Choroid plexus epithelial cell (primary cell): ENCODE measurements at regions not wholly inside any gene's neighbourhood (a gene's known extent, or its start where the extent isn't known, plus 50 kb on each side); places are given as distances from the start of the nearest gene placed in this dataset.

Experiments
- DNase-seq: peaks from one replicate; pipeline ENCODE4 v3.0.0-alpha.2; 2010; ENCODE audit warnings: low read depth
- H3K4me3 ChIP-seq: 2 replicates; pipeline ENCODE4 v1.5.1; 2011; ENCODE audit warnings: low read depth, mild to moderate bottlenecking, control low read depth, low read length, moderate library complexity
- TF ChIP-seq, protein P1 (sequence below): conservative IDR thresholded peaks from 2 replicates; pipeline ENCODE4 v1.5.1; 2011; ENCODE audit warnings: low read depth, mild to moderate bottlenecking, control low read depth, inconsistent platforms, low read length, moderate library complexity

DNA sequence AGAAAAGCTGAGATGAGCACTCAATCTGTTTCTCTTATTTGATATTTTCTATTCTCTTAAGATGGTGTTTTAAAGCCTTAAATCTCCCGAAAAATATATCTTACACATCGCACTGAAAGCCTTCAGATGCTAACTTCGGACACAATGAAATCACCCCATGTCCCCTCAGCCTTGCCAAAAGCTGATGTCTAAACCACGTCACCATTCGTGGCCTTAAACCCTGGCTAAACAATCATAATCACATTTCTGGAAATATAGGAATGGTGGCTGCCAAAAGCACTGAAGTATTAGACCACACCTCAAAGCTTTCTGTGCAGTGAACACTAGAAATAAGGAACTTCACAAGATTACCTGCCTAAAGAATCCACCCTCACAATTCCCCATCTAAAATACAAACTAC lies 402.7 kb downstream of the SOX9 start:
- DNase-seq, result no peak
- TF ChIP-seq, protein P1, sequence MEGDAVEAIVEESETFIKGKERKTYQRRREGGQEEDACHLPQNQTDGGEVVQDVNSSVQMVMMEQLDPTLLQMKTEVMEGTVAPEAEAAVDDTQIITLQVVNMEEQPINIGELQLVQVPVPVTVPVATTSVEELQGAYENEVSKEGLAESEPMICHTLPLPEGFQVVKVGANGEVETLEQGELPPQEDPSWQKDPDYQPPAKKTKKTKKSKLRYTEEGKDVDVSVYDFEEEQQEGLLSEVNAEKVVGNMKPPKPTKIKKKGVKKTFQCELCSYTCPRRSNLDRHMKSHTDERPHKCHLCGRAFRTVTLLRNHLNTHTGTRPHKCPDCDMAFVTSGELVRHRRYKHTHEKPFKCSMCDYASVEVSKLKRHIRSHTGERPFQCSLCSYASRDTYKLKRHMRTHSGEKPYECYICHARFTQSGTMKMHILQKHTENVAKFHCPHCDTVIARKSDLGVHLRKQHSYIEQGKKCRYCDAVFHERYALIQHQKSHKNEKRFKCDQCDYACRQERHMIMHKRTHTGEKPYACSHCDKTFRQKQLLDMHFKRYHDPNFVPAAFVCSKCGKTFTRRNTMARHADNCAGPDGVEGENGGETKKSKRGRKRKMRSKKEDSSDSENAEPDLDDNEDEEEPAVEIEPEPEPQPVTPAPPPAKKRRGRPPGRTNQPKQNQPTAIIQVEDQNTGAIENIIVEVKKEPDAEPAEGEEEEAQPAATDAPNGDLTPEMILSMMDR, result no peak
- no peak overlapping the region for H3K4me3 ChIP-seq

DNA sequence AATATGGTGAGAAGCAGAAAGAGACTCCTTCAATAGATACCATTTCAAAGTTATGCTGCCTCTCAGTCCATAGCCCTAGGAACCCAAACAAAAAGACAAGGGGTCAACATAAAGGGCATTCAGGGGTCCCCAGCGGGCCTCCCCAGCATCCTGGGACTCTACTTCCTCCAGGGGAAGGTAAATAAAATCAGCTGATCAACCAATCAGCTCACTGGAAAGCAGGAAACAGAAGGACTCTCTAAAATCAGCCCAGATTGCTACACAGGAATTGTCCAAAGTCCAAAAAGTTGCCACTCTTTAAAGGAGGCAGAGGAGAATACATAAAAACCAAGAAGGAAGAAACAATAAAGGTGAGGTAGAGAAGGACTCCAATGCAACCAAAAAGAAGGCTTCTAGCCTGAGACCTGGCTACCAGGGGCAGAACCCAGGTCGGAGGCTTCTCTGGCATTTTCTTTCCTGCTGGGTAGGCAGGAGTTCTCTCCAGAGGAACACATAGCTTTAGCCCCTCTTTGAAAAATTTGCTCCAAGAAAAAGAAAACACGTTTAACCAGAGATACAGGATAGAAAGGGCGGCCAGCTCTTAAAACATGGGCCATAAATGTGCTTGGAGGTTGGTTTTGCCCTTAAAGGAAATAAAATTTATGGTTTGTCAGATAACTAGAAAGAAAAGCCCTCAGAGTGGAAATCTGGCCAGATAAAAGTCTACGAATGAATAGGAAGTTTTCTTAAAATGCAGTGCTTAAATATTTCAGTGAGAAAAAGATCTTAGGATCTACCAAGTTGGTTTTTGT lies 404.6 kb downstream of the SOX9 start:
- TF ChIP-seq, protein P1, result no peak
- no peak for DNase-seq
- H3K4me3 ChIP-seq, result no peak overlapping the region

DNA sequence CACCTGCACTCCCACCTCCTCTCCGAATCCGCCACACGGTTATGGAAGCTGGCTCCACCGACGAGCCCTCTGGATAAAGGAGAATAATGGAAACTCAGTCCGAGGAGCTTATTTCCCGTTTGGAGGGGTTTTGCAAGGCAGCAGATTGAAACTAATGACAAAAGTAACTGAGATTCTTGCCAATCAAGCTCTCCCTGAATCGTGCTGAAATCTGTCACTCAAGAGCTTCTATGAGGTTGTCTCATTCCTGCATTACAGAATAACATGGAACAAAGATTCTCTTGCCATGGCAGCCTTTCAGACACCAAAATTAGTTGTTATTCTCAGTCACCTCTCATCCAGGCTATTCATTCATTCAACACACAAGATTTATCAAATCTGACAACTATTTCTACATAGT lies 405.9 kb downstream of the SOX9 start:
- DNase-seq, result no peak
- TF ChIP-seq, protein P1, result no peak
- H3K4me3 ChIP-seq, result no peak overlapping the region

DNA sequence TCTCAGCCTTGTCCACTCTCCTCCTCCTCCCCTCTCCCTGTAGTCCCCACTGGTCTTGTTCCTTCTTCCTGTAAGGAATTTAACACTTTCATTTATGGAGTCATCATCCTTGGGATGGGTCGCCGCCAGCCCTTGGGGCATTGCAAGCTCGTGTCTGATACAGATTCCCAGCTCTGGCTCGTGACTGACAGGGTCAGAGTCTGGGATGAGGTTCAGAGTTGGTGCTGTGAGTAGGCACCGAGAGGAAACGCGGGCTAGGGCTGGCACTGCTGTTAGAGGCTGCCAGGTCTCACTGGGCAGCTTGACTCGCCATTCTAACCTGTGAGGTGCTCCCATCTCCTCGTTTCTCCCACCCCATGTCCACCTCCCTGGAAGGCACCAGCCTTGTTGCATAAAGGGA lies 407.0 kb downstream of the SOX9 start:
- TF ChIP-seq, protein P1, result no peak
- DNase-seq, result no peak
- no peak overlapping the region for H3K4me3 ChIP-seq

DNA sequence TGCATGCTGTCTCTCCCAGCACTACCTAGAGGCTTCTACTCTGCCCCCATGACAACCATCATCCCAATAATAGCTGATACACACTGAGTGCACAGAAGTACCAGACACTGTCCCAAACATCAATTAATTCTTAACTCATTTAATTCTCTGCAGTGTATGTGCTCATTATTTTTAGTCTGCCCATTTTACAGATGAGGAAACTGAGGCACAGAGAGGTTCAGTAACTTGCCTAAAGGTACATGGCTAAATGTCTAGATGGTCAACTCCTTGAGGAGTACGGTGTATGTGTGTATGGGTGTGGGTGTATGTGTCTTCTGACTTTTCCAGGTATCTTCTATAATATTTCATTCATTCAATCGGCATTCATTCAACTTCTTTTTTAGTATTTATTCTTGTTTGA lies 407.9 kb downstream of the SOX9 start:
- TF ChIP-seq, protein P1, result no peak
- H3K4me3 ChIP-seq, result no peak overlapping the region
- no peak for DNase-seq

DNA sequence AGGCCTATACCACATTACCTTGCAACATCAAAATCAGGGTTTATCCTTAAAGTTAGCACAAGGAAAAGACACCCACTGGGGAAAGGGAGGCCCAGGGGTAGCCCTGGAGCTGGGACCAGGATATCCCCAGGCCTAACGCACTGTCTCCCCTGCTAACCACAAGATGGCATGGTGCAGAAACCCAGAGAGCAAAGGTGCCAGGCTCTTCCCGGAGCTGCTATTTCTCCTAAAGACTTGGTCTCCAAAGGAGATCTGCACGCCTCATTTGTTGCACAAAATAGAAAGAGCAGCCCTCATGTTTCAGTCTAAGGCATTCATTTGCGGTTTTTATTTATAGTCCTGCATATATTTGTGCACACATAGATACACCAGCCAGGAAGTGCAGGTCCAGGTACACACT lies 408.6 kb downstream of the SOX9 start:
- no peak overlapping the region for H3K4me3 ChIP-seq
- DNase-seq, result no peak
- TF ChIP-seq, protein P1, result no peak

DNA sequence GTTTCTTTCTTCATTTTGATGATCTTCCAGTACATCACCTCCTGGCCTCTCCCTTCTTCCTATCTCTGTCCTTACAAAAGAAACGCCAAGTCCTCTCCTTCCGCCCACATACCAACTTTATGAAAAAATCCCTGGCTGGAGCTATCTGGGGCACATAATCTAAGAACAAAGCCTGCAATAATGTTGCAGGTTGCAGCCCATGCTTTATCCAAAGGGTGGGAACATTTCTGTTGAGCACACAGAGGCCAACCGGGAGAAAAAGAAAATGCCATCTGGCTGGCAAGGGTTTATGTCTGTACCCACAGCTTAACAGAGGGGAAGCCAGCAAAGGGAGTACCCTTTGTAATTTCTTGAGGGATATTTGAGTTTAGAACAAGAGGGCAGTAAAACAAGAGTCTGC lies 409.6 kb downstream of the SOX9 start:
- H3K4me3 ChIP-seq, result no peak overlapping the region
- TF ChIP-seq, protein P1, result no peak
- no peak for DNase-seq
